ENCODE measurements at regions not wholly inside any gene's neighbourhood (a gene's known extent, or its start where the extent isn't known, plus 50 kb on each side); places are given as distances from the start of the nearest gene placed in this dataset.

- TF ChIP-seq CTCF (IDR thresholded peaks at IDR 0.05) (no peak), POLR2AphosphoS5 (IDR thresholded peaks at IDR 0.05) (no peak)
These were observed 256.2 kb upstream of the PITRM1 start for GRCh38 chr10:3428826-3429225.

Measured in stomach (tissue), 4 donors.